Loucy (cell line): ENCODE measurements at regions not wholly inside any gene's neighbourhood (a gene's known extent, or its start where the extent isn't known, plus 50 kb on each side); places are given as distances from the start of the nearest gene placed in this dataset.

Source experiments
- H2AFZ ChIP-seq: fragments of 200-600 bp; sonication (generic); 2 replicates; pipeline ENCODE4 v1.6.0; 2016; ENCODE audit warnings: antibody characterized with exemption, mild to moderate bottlenecking, low read length, moderate library complexity
- H3F3A ChIP-seq: fragments of 200-600 bp; 2 replicates; pipeline ENCODE4 v1.6.0; 2016; ENCODE audit warnings: antibody characterized with exemption, low read depth, mild to moderate bottlenecking
- H3K27me3 ChIP-seq: fragments of 200-600 bp; sonication (generic); 2 replicates; pipeline ENCODE4 v1.6.1; 2014; ENCODE audit warnings: low read length, mild to moderate bottlenecking; ENCODE audit not compliant: insufficient read depth, poor library complexity, severe bottlenecking
- H3K36me3 ChIP-seq: fragments of 200-600 bp; sonication (generic); 2 replicates; pipeline ENCODE4 v1.6.1; 2016; ENCODE audit warnings: low read length; ENCODE audit not compliant: insufficient read depth
- H3K4me1 ChIP-seq: fragments of 200-600 bp; sonication (generic); 2 replicates; pipeline ENCODE4 v1.5.1; 2014; ENCODE audit warnings: low read length, mild to moderate bottlenecking; ENCODE audit not compliant: insufficient read depth, poor library complexity, severe bottlenecking
- H3K4me2 ChIP-seq: fragments of 200-600 bp; sonication (generic); 2 replicates; pipeline ENCODE4 v1.6.0; 2014; ENCODE audit warnings: antibody characterized with exemption, low read length, low read depth, mild to moderate bottlenecking; ENCODE audit not compliant: poor library complexity, severe bottlenecking
- H3K4me3 ChIP-seq: fragments of 200-600 bp; sonication (generic); 2 replicates; pipeline ENCODE4 v1.5.1; 2014; ENCODE audit warnings: low read length, mild to moderate bottlenecking, mixed read lengths; ENCODE audit not compliant: poor library complexity, severe bottlenecking
- H3K79me2 ChIP-seq: fragments of 200-600 bp; sonication (generic); 2 replicates; pipeline ENCODE4 v1.6.1; 2014; ENCODE audit warnings: low read length; ENCODE audit not compliant: insufficient read depth
- H3K9ac ChIP-seq: fragments of 200-600 bp; sonication (generic); 2 replicates; pipeline ENCODE4 v1.6.0; 2014; ENCODE audit warnings: mild to moderate bottlenecking, low read depth, low read length, moderate library complexity; ENCODE audit not compliant: poor library complexity, severe bottlenecking
- H3K9me2 ChIP-seq: fragments of 200-600 bp; sonication (generic); replicated peaks from 2 replicates; pipeline ENCODE4 v1.6.1; 2016; ENCODE audit warnings: low read depth, low read length, mixed read lengths
- H3K9me3 ChIP-seq: fragments of 200-600 bp; sonication (generic); 2 replicates; pipeline ENCODE4 v1.6.1; 2014; ENCODE audit warnings: mild to moderate bottlenecking, antibody characterized with exemption, low read length, low read depth; ENCODE audit not compliant: insufficient read depth
- H4K20me1 ChIP-seq: fragments of 200-600 bp; sonication (generic); 2 replicates; pipeline ENCODE4 v1.6.0; 2014; ENCODE audit warnings: antibody characterized with exemption, low read length, mild to moderate bottlenecking; ENCODE audit not compliant: insufficient read depth, poor library complexity, severe bottlenecking
- CTCF ChIP-seq: fragments of 200-600 bp; sonication (generic); conservative IDR thresholded peaks from 2 replicates; pipeline ENCODE4 v1.5.1; 2014; ENCODE audit warnings: mild to moderate bottlenecking, antibody characterized with exemption, low read length
- EZH2phosphoT487 ChIP-seq: fragments of 200-600 bp; IDR thresholded peaks from 2 replicates; pipeline ENCODE4 v1.6.1; 2018; ENCODE audit warnings: antibody characterized with exemption, mild to moderate bottlenecking, moderate library complexity, borderline replicate concordance

- TF ChIP-seq EZH2phosphoT487 = no peak
- TF ChIP-seq CTCF = no peak
- H3K27me3 ChIP-seq = no peaks in the 10 kb centered on the region
- no peaks in the 10 kb centered on the region for H3K79me2 ChIP-seq
- H3K9ac ChIP-seq = no peak overlapping the region
- H3K9me3 ChIP-seq = no peaks in the 10 kb centered on the region
- peaks cover 4% of the 10 kb centered on the region for H3K4me1 ChIP-seq
- H3F3A ChIP-seq = no peaks in the 10 kb centered on the region
- no peak overlapping the region for H3K4me2 ChIP-seq
- H3K36me3 ChIP-seq = no peaks in the 10 kb centered on the region
- no peaks in the 10 kb centered on the region for H4K20me1 ChIP-seq
- no peak overlapping the region for H2AFZ ChIP-seq
- no peak overlapping the region for H3K4me3 ChIP-seq
- H3K9me2 ChIP-seq = no peaks in the 10 kb centered on the region
Measured at GRCh38 chr5:62783374-62784057, 204.9 kb downstream of the LRRC70 start.

- Histone ChIP-seq H3K9me2 (no peaks in the 10 kb centered on the region), H3F3A (no peaks in the 10 kb centered on the region), H3K4me2 (no peak overlapping the region), H3K79me2 (no peaks in the 10 kb centered on the region), H2AFZ (no peak overlapping the region), H3K9ac (no peak overlapping the region), H4K20me1 (no peaks in the 10 kb centered on the region), H3K4me3 (no peak overlapping the region), H3K36me3 (no peaks in the 10 kb centered on the region), H3K9me3 (no peaks in the 10 kb centered on the region), H3K27me3 (no peaks in the 10 kb centered on the region), H3K4me1 (peaks cover 6% of the 10 kb centered on the region)
- TF ChIP-seq EZH2phosphoT487 (no peak), CTCF (no peak)
Measured at GRCh38 chr5:62780888-62781287, 202.3 kb downstream of the LRRC70 start.

- Histone ChIP-seq H2AFZ (no peak overlapping the region), H4K20me1 (no peaks in the 10 kb centered on the region), H3K27me3 (no peaks in the 10 kb centered on the region), H3K4me3 (no peak overlapping the region), H3K4me2 (no peak overlapping the region), H3K9me2 (no peaks in the 10 kb centered on the region), H3F3A (no peaks in the 10 kb centered on the region), H3K9ac (no peak overlapping the region), H3K36me3 (no peaks in the 10 kb centered on the region), H3K79me2 (no peaks in the 10 kb centered on the region), H3K9me3 (no peaks in the 10 kb centered on the region), H3K4me1 (peaks cover 6% of the 10 kb centered on the region)
- no peak for TF ChIP-seq CTCF
- no peak for TF ChIP-seq EZH2phosphoT487
Measured at GRCh38 chr5:62780230-62780629, 201.6 kb downstream of the LRRC70 start.
